A172 (cell line): ENCODE measurements at regions not wholly inside any gene's neighbourhood (a gene's known extent, or its start where the extent isn't known, plus 50 kb on each side); places are given as distances from the start of the nearest gene placed in this dataset.

ENCODE experiments used
- DNase-seq: peaks from one replicate; pipeline ENCODE4 v3.0.0-alpha.2; 2015; ENCODE audit warnings: low spot score

GRCh38 chr2:45255563-45255962 is 246.3 kb upstream of the SIX2 start:
- DNase-seq = no peak

DNA sequence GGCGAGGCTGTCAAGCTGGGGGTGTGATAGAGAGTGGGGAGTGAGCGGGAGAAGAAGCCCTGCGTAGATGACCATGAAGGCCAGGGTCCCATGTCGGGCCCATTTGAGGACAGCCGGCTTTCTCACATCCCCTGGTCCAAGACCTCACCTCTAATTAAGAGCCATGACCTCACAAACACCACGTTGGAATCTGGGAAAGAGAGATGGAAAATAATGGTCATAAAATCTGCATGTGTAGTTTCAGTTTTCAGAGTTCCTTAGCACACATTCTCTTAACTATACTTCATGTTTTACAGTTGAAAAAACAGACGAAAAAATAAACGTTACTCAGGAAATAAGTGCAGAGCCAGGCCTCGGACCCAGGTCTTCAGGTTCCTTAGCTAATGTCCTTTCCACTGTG is 244.8 kb upstream of the SIX2 start:
- DNase-seq = no peak

- DNase-seq = no peak
Observed at GRCh38 chr2:45253151-45253550, 243.9 kb upstream of the SIX2 start.

DNA sequence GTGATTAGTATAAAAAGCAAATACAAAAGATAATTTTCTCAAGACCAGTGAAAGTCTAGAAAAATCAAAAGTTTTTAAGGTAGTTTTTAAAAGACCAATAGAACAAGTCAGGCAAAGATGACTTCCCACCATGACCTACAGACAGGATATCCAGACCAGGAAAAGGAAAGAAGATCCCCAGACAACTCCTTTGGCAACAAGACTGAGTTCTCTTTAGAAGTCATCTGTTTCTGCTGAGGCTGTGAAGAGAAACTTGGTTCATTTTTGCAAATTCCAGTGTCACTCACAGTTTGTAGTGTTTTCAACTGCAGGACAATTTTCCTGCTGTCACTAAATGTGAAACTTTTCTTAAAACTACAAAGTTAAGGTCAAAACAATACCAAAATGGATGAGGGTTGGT is 240.9 kb upstream of the SIX2 start:
- DNase-seq = no peak

DNA sequence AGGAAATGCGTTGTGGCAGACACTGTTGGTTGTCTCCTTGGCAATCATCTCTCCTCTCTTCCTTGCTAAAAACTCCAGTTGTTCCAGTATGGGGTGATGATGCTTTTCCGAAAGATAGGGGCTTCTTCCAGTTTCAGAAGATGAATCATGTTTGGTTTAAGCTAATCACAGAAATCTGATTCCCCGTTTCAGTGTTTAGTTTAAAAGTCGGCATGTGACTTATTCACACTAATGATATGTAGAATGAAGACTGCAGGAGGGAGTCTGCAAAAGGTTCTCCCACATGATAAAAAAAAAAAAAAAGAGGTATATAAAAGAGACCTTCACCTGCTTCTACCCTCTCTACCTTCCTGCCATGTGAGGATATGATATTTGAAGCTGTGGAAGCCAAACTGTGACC is 239.0 kb upstream of the SIX2 start:
- DNase-seq = no peak

DNA sequence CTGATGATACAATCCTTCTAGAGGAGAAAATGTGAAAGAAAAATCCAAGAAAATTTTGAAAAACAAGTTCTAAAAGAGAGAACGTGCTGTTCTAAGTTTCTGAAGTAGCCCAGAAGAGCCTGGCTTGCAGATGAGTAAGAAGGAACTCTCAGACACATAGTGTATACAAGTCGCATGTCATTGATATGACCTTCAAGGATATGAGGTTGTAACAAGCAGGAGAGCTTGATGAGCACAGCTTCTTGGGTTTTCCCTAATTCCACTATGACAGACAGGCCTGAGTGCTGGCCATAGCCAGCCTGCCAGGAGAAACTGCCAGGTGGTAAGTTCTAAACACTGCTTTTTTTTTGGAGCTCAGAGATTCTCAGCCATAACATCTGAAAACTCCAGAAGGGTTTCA is 235.7 kb upstream of the SIX2 start:
- no peak for DNase-seq

GRCh38 chr2:45242161-45242741 is 233.0 kb upstream of the SIX2 start:
- peak; percentile 35 for DNase-seq

GRCh38 chr2:45241061-45241561 is 231.9 kb upstream of the SIX2 start:
- DNase-seq = peak; percentile 77

DNA sequence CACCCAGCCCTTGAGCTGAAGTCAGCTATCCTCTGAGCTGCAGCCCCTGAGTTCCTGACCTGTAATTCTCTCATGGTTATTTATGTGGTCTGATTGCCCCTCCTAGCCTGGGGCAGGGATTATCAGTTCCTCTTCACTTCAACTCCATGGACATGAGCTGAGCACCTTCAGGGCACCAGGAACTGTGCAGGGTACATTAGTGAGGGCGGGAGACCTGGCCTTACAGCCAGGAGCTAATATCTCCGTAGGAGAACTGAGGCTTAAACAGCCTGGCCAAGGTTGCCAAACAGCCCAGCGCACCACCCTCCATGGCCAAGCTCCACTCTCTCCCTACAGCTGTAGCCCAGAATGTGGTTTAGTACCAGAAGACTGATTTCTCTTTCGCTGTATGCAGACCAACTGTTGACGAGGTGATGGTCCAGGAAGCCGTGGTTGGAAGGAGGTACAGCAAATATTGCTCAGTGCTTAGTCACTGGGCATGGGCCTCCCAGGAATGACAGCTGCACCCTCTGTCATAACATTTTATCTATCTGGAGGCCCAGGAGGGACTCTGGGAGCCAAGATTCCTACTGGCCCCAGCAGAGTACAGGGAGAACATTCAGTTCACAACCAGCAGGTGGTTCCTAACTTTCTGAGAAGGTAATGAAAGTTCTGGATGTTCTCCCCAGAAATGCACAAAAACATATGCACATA is 228.7 kb upstream of the SIX2 start:
- DNase-seq = peak; percentile 99

DNA sequence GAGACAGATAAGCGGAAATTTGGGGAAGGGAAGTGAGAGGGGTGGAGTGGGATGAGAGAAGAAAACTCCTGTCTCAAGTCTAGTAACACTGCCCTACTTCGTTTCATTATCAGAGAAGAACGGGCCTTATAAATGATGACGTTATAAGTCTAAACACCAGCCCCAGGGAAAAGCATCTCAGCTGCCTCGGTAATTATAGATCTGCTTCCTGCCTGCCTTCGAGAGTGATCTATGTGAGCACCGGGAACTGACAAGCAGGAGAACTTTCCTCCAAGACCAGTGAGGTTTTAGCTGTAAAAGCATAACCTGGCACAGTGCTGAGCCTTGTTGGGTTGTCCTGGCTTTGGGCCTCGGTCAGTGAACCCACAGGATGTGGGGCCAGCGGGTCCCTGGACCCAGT is 227.9 kb upstream of the SIX2 start:
- peak; percentile 76 for DNase-seq

DNA sequence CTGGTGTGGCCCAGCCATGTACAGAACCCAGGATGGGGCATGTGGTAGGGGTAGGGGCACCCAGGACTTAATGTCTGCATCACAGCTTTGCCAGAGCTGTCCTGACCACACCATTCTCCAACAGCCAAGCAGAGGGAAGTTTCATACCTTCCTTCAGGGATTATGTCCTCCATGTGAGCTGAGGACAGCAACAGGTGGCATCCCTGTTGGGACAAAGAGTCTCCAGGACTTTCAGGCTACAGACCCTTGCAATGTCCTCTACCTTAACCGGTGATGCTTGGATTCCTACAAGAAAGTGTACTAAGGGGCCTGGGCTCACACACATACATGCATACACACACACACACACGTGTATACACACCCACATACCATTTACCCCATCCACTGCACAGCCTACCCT is 227.0 kb upstream of the SIX2 start:
- DNase-seq = no peak

DNA sequence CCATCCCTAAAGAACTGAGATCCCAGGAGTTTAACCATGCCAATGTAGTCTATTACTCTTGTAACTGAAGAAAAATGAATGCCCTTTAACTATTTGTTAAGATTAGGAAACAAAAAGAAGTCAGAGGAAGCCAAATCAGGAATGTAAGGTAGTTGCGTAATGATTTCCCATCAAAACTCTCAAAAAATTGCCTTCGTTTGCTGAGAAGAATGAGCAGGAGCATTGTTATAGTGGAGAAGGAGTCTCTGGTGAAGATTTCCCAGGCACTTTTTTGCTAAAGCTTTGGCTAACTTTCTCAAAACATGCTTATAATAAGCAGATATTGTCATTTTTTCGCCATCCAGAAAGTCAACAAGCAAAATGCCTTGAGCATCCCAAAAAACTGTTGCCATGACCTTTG is 224.0 kb upstream of the SIX2 start:
- DNase-seq = no peak

DNA sequence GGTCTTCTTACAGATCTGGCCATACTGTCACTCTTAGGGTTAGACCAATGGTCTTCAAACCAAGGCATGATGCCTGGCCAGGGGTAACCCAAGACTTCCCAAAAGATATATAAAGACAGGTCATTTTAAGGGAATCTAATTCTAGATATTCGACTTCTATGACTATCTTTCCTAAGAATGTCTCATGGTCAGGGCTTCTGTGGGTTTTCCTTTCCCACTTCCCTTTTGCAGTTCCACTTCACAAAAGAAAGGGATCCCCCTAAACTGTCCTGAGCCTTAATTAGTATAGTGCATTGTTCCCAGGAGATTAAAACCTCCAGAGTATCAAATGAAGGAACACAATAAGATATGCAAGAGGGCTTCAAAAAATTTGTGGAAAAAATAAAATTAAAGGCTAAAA is 223.6 kb upstream of the SIX2 start:
- peak; percentile 14 for DNase-seq

DNA sequence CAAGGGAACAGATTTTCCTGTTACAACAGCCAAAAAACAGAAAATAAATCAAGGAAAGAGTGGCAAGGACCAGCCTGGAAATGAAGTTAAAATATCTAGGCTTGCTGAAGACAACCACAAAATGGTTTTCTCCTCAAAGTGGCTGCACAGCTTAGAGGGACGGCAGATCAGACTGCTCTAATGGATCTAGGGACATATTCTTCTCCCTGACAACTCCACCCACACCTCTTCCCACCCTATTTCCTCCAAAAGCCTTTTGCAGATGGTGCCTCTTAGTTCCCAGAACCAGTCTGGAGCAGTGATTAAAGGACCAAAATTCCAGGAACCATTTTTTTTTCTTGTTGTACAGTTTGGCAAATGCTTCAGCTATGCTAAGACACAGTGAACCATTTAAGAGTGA is 220.2 kb upstream of the SIX2 start:
- DNase-seq = no peak

DNA sequence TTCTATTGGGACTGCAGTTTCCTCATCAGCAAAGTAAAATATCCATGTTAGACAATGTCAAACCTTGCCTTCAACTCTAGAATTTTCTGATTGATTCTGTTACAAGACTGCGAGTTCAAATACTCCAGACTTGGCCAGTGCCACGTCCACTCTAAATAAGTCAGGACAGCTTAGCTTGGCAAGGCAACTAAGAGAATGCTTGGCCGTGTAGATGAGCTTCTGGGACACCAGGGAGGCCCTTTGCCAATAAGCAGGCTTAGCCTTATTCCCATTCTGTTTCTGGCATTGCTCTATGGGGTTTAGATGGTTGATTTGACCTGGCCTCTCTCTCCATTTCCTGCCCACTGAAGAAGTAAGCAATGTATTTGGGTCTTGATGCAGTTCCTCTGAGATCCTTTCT is 218.1 kb upstream of the SIX2 start:
- no peak for DNase-seq

- no peak for DNase-seq
Observed at GRCh38 chr2:45224993-45225380, 215.7 kb upstream of the SIX2 start.

DNA sequence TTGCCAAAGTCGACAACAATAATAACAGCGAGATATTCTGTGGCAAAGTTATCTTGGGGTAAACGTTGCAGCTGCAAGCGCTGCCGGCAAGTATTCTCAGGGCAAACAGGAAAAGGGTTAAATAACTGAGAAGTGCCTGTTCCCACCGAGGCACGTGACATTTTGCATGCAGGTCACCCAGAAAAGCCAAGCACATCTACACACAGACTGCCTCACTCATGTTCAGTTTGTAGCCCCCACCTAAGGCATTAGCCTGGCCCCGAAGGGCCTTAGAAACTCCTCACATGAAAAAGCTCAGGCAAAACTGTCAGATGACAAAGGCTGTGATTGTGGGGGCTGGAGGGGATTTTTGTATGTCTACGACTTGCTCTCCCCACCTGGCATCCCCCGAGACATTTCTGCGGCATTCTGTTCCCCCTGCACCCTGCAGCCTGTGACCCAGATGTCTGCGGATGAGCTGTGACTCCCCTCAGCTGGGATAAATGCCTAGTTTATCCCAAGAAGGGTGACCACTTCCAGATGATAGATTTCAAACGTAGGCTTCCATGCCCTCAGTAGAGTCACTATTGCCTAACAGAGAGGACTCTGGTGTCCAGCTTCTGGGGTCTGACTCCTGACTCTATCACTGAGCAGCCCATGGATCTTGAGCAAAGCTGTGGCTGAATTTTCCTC is 215.2 kb upstream of the SIX2 start:
- no peak for DNase-seq

- no peak for DNase-seq
Observed at GRCh38 chr2:45223531-45223930, 214.3 kb upstream of the SIX2 start.

GRCh38 chr2:45220227-45220626 is 211.0 kb upstream of the SIX2 start:
- DNase-seq = peak; percentile 40

DNA sequence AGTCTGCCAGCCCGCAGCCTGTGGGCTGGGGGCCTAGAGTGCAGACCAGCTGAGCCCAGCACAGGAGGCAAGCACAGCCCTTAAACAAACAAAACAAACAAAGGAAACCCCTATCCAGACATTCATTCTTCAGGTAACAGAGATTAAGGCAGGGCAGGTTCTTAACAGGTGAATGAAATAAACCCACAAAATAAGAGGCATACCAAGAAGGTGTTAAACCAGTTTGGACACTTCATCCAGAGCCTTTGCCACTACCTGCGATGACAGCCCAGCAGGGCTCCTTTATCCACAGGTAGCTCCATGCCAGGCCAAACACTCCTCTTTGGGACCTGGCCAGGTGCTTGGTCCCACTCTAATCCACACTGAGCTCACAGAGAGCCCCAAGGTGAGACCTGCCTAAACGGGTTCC is 209.7 kb upstream of the SIX2 start:
- no peak for DNase-seq

DNA sequence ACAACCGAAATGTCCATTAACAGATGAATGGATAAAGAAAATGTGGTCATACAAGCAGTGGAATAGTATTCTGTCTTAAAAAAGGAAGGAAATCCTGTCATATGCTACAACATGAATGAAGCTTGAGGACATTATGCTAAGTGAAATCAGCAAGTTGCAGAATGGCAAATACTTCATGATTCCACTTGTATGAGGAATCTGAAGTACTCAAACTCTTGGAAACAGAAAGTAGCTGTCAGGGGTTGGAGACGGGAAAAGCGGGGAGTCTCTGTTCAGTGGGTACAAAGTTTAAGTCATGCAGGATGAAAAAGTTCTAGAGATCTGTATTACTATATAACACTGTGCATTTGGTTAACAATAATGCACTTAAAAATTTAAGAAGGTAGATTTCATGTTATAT is 209.0 kb upstream of the SIX2 start:
- DNase-seq = no peak

DNA sequence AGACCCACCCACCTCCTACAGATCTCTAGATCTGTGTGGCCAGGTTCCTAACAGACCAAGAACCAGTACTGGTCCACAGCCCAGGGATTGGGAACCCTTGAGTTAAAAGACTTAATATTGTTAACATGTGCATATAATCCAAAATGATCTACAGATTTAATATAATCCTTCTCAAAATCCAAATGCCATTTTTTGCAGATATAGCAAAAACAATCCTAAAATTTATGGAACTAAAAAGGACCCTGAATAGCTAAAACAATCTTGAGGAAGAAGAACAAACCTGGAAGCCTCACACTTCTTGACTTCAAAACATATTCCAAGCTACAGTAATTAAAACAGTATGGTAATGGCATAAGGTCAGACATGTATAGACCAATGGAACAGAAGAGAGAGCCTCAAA is 206.9 kb upstream of the SIX2 start:
- no peak for DNase-seq

DNA sequence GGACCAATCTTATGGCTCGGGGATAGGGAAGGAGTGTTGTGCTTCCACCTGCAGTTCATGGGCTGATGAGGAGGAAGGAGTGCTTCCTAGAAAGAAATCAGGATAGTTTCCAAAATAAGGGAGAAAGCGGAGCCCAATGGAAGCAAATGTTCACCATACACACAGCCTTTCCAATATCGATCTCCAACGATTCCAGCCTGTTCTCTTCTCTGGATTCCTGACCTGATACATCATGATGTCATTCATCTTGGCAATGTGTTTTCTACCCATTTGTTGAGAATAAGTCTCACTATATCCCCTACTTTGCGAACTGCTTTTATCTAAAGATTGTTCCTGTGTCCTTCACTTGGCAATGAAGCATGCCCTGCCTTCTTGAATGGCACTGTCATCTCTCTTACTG is 205.3 kb upstream of the SIX2 start:
- DNase-seq = no peak
